GM18519 (cell line): ENCODE measurements at regions not wholly inside any gene's neighbourhood (a gene's known extent, or its start where the extent isn't known, plus 50 kb on each side); places are given as distances from the start of the nearest gene placed in this dataset.
"Not testable (repeated sequence)": the region's sequence is repeated elsewhere in the genome, so short reads cannot be mapped to it uniquely, and the experiment has no call there.

Source experiments
- ATAC-seq: cut with Tn5 transposase; IDR thresholded peaks from one replicate; pipeline ENCODE4 v1.9.1; 2021; ENCODE audit warnings: mild to moderate bottlenecking, moderate library complexity; ENCODE audit not compliant: unreplicated experiment, low FRiP score

GRCh38 chr5:71817891-71818290, 98.8 kb downstream of the CARTPT start:
- ATAC-seq: no peak

- no peak for ATAC-seq
These were observed 102.0 kb downstream of the CARTPT start for GRCh38 chr5:71821029-71821428.

- not testable (repeated sequence) for ATAC-seq
These were observed 103.0 kb downstream of the CARTPT start for GRCh38 chr5:71822065-71822464.

GRCh38 chr5:71825992-71826391, 106.9 kb downstream of the CARTPT start:
- no peak for ATAC-seq

GRCh38 chr5:71828291-71829040, 109.4 kb downstream of the CARTPT start:
- ATAC-seq: no peak

GRCh38 chr5:71829206-71829605, 110.1 kb downstream of the CARTPT start:
- no peak for ATAC-seq

- ATAC-seq: no peak
These were observed 111.8 kb downstream of the CARTPT start for GRCh38 chr5:71830681-71831539.

- no peak for ATAC-seq
These were observed 114.0 kb downstream of the CARTPT start for GRCh38 chr5:71832812-71833715.

- no peak for ATAC-seq
These were observed 115.5 kb downstream of the CARTPT start for GRCh38 chr5:71834601-71835000.

GRCh38 chr5:71836084-71836483, 117.0 kb downstream of the CARTPT start:
- no peak for ATAC-seq

- ATAC-seq: no peak
These were observed 117.6 kb downstream of the CARTPT start for GRCh38 chr5:71836559-71837112.

GRCh38 chr5:71838286-71838685, 119.2 kb downstream of the CARTPT start:
- no peak for ATAC-seq

- no peak for ATAC-seq
These were observed 120.2 kb downstream of the CARTPT start for GRCh38 chr5:71839096-71839884.

- no peak for ATAC-seq
These were observed 122.0 kb downstream of the CARTPT start for GRCh38 chr5:71841107-71841506.

- ATAC-seq: no peak
These were observed 124.0 kb downstream of the CARTPT start for GRCh38 chr5:71843111-71843510.

GRCh38 chr5:71844862-71845261, 125.8 kb downstream of the CARTPT start:
- no peak for ATAC-seq

- ATAC-seq: no peak
These were observed 140.4 kb downstream of the CARTPT start for GRCh38 chr5:71859515-71859914.

- ATAC-seq: no peak
These were observed 141.0 kb downstream of the CARTPT start for GRCh38 chr5:71860048-71860447.

- ATAC-seq: no peak
These were observed 142.6 kb downstream of the CARTPT start for GRCh38 chr5:71861682-71862081.

GRCh38 chr5:71862087-71862486, 143.0 kb downstream of the CARTPT start:
- ATAC-seq: no peak
